ENCODE measurements at regions not wholly inside any gene's neighbourhood (a gene's known extent, or its start where the extent isn't known, plus 50 kb on each side); places are given as distances from the start of the nearest gene placed in this dataset.

DNA sequence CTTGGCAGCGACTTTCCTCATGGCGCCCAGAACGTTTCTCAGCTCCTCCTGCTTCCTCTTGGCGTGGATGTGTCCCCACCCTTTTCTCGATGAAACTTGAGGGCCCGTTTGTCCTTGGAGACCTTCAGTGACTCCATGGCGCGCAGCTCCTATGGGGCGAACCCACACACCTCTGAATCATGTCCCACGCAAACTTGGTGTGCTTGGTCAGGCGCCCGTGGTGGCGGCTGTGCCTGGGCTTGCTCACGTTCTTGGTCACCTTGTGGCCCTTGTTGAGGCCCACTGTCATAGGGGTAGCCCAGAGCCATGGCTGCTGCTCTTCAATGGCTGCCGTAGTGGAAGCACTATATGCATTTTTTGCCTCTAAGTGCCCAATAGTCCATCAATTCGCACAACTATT lies 117.5 kb upstream of the FOXP2 start:
- TF ChIP-seq POLR2A (IDR thresholded peaks at IDR 0.05) = no peak
- TF ChIP-seq, protein P1, sequence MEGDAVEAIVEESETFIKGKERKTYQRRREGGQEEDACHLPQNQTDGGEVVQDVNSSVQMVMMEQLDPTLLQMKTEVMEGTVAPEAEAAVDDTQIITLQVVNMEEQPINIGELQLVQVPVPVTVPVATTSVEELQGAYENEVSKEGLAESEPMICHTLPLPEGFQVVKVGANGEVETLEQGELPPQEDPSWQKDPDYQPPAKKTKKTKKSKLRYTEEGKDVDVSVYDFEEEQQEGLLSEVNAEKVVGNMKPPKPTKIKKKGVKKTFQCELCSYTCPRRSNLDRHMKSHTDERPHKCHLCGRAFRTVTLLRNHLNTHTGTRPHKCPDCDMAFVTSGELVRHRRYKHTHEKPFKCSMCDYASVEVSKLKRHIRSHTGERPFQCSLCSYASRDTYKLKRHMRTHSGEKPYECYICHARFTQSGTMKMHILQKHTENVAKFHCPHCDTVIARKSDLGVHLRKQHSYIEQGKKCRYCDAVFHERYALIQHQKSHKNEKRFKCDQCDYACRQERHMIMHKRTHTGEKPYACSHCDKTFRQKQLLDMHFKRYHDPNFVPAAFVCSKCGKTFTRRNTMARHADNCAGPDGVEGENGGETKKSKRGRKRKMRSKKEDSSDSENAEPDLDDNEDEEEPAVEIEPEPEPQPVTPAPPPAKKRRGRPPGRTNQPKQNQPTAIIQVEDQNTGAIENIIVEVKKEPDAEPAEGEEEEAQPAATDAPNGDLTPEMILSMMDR (IDR thresholded peaks at IDR 0.05) = no peak
